ENCODE measurements at regions not wholly inside any gene's neighbourhood (a gene's known extent, or its start where the extent isn't known, plus 50 kb on each side); places are given as distances from the start of the nearest gene placed in this dataset.

DNA sequence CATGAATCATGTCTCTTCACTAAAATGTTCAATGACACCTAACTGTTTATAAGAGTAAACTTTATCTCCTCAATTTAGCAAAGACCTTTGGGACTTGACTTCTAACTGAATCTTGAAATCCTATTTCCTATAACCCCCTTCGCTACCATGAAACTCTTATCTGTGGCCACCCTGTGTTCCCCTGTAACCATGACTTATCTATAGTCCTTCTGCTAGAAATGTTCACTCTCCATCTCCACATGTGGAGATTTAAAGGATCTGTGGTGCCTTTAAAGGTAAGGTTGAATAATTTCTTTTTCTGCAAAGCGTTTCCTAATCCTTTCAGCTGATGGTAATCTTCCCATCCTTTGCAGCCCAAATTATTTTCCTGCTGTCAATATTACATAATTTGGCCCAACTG lies 436.3 kb upstream of the RUNX1 start:
- TF ChIP-seq, protein P1, sequence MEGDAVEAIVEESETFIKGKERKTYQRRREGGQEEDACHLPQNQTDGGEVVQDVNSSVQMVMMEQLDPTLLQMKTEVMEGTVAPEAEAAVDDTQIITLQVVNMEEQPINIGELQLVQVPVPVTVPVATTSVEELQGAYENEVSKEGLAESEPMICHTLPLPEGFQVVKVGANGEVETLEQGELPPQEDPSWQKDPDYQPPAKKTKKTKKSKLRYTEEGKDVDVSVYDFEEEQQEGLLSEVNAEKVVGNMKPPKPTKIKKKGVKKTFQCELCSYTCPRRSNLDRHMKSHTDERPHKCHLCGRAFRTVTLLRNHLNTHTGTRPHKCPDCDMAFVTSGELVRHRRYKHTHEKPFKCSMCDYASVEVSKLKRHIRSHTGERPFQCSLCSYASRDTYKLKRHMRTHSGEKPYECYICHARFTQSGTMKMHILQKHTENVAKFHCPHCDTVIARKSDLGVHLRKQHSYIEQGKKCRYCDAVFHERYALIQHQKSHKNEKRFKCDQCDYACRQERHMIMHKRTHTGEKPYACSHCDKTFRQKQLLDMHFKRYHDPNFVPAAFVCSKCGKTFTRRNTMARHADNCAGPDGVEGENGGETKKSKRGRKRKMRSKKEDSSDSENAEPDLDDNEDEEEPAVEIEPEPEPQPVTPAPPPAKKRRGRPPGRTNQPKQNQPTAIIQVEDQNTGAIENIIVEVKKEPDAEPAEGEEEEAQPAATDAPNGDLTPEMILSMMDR (IDR thresholded peaks at IDR 0.05 in 4 of 5, conservative IDR thresholded peaks at IDR 0.05 in 1 of 5) = no peak
- no peak for TF ChIP-seq POLR2A (IDR thresholded peaks at IDR 0.05)
